ENCODE measurements at regions not wholly inside any gene's neighbourhood (a gene's known extent, or its start where the extent isn't known, plus 50 kb on each side); places are given as distances from the start of the nearest gene placed in this dataset.

GRCh38 chr5:62684310-62684709, 105.7 kb downstream of the LRRC70 start:
- TF ChIP-seq MAX (IDR thresholded peaks at IDR 0.05) (no peak), TAF1 (IDR thresholded peaks at IDR 0.05; ENCODE audit: low read depth) (no peak), EP300 (IDR thresholded peaks at IDR 0.05; ENCODE audit: borderline replicate concordance) (no peak), CEBPB (IDR thresholded peaks at IDR 0.05) (no peak), CREB1 (IDR thresholded peaks at IDR 0.05; ENCODE audit: low read depth) (no peak), YY1 (IDR thresholded peaks at IDR 0.05; ENCODE audit: low read depth) (no peak), TCF12 (IDR thresholded peaks at IDR 0.05; ENCODE audit: low read depth) (no peak), TEAD4 (IDR thresholded peaks at IDR 0.05) (no peak), ZBTB7A (IDR thresholded peaks at IDR 0.05; ENCODE audit: low read depth) (no peak), RAD21 (IDR thresholded peaks at IDR 0.05; ENCODE audit: low read depth) (no peak), EGR1 (IDR thresholded peaks at IDR 0.05) (no peak), NFIC (IDR thresholded peaks at IDR 0.05) (no peak), FOXM1 (IDR thresholded peaks at IDR 0.05; ENCODE audit: borderline replicate concordance, low read depth) (no peak)
- TF ChIP-seq, protein P1, sequence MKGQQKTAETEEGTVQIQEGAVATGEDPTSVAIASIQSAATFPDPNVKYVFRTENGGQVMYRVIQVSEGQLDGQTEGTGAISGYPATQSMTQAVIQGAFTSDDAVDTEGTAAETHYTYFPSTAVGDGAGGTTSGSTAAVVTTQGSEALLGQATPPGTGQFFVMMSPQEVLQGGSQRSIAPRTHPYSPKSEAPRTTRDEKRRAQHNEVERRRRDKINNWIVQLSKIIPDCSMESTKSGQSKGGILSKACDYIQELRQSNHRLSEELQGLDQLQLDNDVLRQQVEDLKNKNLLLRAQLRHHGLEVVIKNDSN (IDR thresholded peaks at IDR 0.05): no peak
- TF ChIP-seq, protein P2, sequence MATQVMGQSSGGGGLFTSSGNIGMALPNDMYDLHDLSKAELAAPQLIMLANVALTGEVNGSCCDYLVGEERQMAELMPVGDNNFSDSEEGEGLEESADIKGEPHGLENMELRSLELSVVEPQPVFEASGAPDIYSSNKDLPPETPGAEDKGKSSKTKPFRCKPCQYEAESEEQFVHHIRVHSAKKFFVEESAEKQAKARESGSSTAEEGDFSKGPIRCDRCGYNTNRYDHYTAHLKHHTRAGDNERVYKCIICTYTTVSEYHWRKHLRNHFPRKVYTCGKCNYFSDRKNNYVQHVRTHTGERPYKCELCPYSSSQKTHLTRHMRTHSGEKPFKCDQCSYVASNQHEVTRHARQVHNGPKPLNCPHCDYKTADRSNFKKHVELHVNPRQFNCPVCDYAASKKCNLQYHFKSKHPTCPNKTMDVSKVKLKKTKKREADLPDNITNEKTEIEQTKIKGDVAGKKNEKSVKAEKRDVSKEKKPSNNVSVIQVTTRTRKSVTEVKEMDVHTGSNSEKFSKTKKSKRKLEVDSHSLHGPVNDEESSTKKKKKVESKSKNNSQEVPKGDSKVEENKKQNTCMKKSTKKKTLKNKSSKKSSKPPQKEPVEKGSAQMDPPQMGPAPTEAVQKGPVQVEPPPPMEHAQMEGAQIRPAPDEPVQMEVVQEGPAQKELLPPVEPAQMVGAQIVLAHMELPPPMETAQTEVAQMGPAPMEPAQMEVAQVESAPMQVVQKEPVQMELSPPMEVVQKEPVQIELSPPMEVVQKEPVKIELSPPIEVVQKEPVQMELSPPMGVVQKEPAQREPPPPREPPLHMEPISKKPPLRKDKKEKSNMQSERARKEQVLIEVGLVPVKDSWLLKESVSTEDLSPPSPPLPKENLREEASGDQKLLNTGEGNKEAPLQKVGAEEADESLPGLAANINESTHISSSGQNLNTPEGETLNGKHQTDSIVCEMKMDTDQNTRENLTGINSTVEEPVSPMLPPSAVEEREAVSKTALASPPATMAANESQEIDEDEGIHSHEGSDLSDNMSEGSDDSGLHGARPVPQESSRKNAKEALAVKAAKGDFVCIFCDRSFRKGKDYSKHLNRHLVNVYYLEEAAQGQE (IDR thresholded peaks at IDR 0.05; ENCODE audit: low read depth): no peak

GRCh38 chr5:62682059-62682458, 103.4 kb downstream of the LRRC70 start:
- TF ChIP-seq FOXM1 (IDR thresholded peaks at IDR 0.05; ENCODE audit: borderline replicate concordance, low read depth) (no peak), TCF12 (IDR thresholded peaks at IDR 0.05; ENCODE audit: low read depth) (no peak), CEBPB (IDR thresholded peaks at IDR 0.05) (no peak)

- TF ChIP-seq, protein P2 (IDR thresholded peaks at IDR 0.05; ENCODE audit: low read depth): no peak
- TF ChIP-seq CREB1 (IDR thresholded peaks at IDR 0.05; ENCODE audit: low read depth): no peak
- TF ChIP-seq CEBPB (IDR thresholded peaks at IDR 0.05): no peak
- TF ChIP-seq TEAD4 (IDR thresholded peaks at IDR 0.05): no peak
- no peak for TF ChIP-seq EP300 (IDR thresholded peaks at IDR 0.05; ENCODE audit: borderline replicate concordance)
Measured at GRCh38 chr5:62681117-62681850, 102.7 kb downstream of the LRRC70 start.

DNA sequence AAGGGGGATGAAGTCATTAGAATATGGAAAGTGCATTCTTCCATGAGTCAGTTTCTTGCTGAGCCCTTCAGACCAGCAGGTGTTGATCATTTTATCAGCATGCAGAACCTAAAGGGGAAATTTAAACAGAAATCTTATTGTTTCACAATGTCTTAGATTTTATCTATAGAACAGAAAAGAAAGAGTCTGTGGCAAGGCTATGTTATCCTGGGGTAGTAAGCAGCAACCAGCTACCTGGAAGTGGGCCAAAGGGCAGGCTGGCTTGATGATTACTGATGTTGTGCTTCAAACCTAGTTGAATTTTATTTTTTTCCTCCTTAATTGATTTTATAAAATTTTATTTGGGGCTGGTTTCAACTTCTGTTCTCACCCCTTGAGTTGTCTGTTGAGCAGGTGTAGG, 101.5 kb downstream of the LRRC70 start:
- TF ChIP-seq, protein P2 (IDR thresholded peaks at IDR 0.05; ENCODE audit: low read depth): no peak
- TF ChIP-seq MAX (IDR thresholded peaks at IDR 0.05) (no peak), TCF12 (IDR thresholded peaks at IDR 0.05; ENCODE audit: low read depth) (no peak), EP300 (IDR thresholded peaks at IDR 0.05; ENCODE audit: borderline replicate concordance) (no peak), RAD21 (IDR thresholded peaks at IDR 0.05; ENCODE audit: low read depth) (no peak), TAF1 (IDR thresholded peaks at IDR 0.05; ENCODE audit: low read depth) (no peak), EGR1 (IDR thresholded peaks at IDR 0.05) (no peak), FOXM1 (IDR thresholded peaks at IDR 0.05; ENCODE audit: borderline replicate concordance, low read depth) (no peak), CREB1 (IDR thresholded peaks at IDR 0.05; ENCODE audit: low read depth) (no peak), NFIC (IDR thresholded peaks at IDR 0.05) (no peak), CEBPB (IDR thresholded peaks at IDR 0.05) (no peak)
- TF ChIP-seq, protein P1 (IDR thresholded peaks at IDR 0.05): no peak
